ENCODE measurements at regions not wholly inside any gene's neighbourhood (a gene's known extent, or its start where the extent isn't known, plus 50 kb on each side); places are given as distances from the start of the nearest gene placed in this dataset.

DNA sequence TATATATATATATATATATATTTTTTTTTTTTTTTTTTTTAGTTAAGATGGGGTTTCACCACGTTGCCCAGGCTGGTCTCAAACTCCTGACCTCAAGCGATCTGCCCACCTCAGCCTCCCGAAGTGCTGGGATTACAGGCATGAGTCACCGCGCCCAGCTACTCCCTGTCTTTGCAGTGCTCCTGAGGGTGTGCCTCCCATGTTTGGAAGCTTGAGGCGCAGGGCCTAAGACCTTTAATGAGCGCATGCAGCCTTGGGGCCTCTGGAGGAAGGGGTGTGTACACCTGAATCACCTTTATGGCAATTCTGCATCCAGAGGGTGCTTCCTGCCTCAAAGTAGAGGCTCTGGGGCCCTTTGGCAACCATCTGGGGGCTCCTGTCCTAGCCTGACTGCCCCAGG, 219.4 kb upstream of the CIBAR2 start:
- TF ChIP-seq, protein P1, sequence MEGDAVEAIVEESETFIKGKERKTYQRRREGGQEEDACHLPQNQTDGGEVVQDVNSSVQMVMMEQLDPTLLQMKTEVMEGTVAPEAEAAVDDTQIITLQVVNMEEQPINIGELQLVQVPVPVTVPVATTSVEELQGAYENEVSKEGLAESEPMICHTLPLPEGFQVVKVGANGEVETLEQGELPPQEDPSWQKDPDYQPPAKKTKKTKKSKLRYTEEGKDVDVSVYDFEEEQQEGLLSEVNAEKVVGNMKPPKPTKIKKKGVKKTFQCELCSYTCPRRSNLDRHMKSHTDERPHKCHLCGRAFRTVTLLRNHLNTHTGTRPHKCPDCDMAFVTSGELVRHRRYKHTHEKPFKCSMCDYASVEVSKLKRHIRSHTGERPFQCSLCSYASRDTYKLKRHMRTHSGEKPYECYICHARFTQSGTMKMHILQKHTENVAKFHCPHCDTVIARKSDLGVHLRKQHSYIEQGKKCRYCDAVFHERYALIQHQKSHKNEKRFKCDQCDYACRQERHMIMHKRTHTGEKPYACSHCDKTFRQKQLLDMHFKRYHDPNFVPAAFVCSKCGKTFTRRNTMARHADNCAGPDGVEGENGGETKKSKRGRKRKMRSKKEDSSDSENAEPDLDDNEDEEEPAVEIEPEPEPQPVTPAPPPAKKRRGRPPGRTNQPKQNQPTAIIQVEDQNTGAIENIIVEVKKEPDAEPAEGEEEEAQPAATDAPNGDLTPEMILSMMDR (conservative IDR thresholded peaks at IDR 0.05), result no peak
- TF ChIP-seq EZH2 (IDR thresholded peaks at IDR 0.05; ENCODE audit: low read depth), result no peak

Measured in PC-9 (cell line).